ENCODE measurements at regions not wholly inside any gene's neighbourhood (a gene's known extent, or its start where the extent isn't known, plus 50 kb on each side); places are given as distances from the start of the nearest gene placed in this dataset.

DNA sequence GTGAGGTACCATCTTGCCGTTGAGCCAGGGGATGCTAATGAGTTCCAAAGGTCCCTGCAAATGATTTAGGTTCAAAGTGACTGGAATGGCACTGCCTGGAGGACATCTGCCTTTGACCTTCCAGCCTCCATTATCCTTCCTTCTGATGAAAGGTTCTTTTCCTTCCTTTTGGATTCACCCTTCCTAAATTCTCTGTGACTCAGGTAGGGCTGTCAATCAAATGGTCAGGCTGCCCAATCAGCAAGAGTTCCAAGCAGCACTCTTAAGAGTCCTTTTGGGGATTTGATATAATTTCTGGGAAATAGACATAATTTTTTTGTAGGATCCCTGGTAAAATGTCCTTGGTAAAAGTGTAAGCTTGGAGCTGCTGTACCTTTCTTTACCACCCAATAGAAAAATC is 58.8 kb upstream of the LMO4 start:
- intact Hi-C loops (cut with micrococcal nuclease): no loop called here
- BruUV-seq (replicated peaks): no TSS peak
- Mint-ChIP-seq H3K9me3 (ENCODE audit: unreplicated experiment) (no peaks in the 10 kb centered on the region), H3K4me3 (ENCODE audit: unreplicated experiment) (no peak overlapping the region), H3K27me3 (ENCODE audit: insufficient read depth, unreplicated experiment) (no peaks in the 10 kb centered on the region), H3K27ac (ENCODE audit: low read depth, unreplicated experiment) (no peak overlapping the region), H3K4me1 (ENCODE audit: insufficient read depth, unreplicated experiment) (no peaks in the 10 kb centered on the region), H3K36me3 (ENCODE audit: insufficient read depth, unreplicated experiment) (no peaks in the 10 kb centered on the region)
- no peak for TF ChIP-seq CTCF (IDR thresholded peaks at IDR 0.05; ENCODE audit: unreplicated experiment)
- no peak for DNase-seq (ENCODE audit: unreplicated experiment)
- CTCF ChIA-PET: no interaction called here
- POLR2A ChIA-PET: interaction anchor here (1.2 kb wide), 1 partner anchor 10 kb away, joined by 3 read pairs; no protein-coding TSS in a partner anchor

DNA sequence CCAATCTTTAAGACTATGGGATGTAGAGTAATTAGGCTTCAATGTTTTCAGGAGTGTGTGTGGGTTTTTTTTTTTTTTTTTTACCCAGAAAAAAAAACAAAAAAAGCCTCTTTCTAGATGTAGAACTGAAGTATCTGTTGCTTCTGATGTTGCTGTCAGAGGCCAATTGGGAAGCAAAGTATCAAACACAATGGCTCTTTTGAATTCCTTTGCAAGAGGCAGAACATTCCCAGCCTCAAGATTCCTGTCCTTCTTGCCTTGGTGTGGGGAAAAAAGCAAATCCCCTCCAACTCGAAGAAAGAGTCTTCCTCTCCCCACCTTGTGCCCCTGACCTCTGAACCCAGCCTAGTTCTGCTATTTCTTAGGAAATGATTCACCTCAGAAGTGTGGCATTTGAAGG is 55.4 kb upstream of the LMO4 start:
- ChIA-PET CTCF (no interaction called here), POLR2A (no interaction called here)
- Mint-ChIP-seq H3K4me3 (ENCODE audit: unreplicated experiment) (no peak overlapping the region), H3K27me3 (ENCODE audit: insufficient read depth, unreplicated experiment) (no peaks in the 10 kb centered on the region), H3K4me1 (ENCODE audit: insufficient read depth, unreplicated experiment) (no peaks in the 10 kb centered on the region), H3K9me3 (ENCODE audit: unreplicated experiment) (no peaks in the 10 kb centered on the region), H3K27ac (ENCODE audit: low read depth, unreplicated experiment) (no peak overlapping the region), H3K36me3 (ENCODE audit: insufficient read depth, unreplicated experiment) (no peaks in the 10 kb centered on the region)
- no TSS peak for BruUV-seq (replicated peaks)
- no peak for TF ChIP-seq CTCF (IDR thresholded peaks at IDR 0.05; ENCODE audit: unreplicated experiment)
- DNase-seq (ENCODE audit: unreplicated experiment): no peak
- intact Hi-C loops (cut with micrococcal nuclease): no loop called here

- Mint-ChIP-seq H3K27me3 (ENCODE audit: insufficient read depth, unreplicated experiment) (no peaks in the 10 kb centered on the region), H3K9me3 (ENCODE audit: unreplicated experiment) (no peaks in the 10 kb centered on the region), H3K36me3 (ENCODE audit: insufficient read depth, unreplicated experiment) (no peaks in the 10 kb centered on the region), H3K27ac (ENCODE audit: low read depth, unreplicated experiment) (no peak overlapping the region), H3K4me3 (ENCODE audit: unreplicated experiment) (no peak overlapping the region), H3K4me1 (ENCODE audit: insufficient read depth, unreplicated experiment) (no peaks in the 10 kb centered on the region)
- DNase-seq (ENCODE audit: unreplicated experiment): no peak
- intact Hi-C loops (cut with micrococcal nuclease): no loop called here
- CTCF ChIA-PET: interaction anchor here (1.1 kb wide), 1 partner anchor 18 kb away, joined by 4 read pairs; no protein-coding TSS in a partner anchor
- POLR2A ChIA-PET: no interaction called here
- TF ChIP-seq CTCF (IDR thresholded peaks at IDR 0.05; ENCODE audit: unreplicated experiment): no peak
- no TSS peak for BruUV-seq (replicated peaks)
These were observed 53.8 kb upstream of the LMO4 start for GRCh38 chr1:87274851-87275250.

DNA sequence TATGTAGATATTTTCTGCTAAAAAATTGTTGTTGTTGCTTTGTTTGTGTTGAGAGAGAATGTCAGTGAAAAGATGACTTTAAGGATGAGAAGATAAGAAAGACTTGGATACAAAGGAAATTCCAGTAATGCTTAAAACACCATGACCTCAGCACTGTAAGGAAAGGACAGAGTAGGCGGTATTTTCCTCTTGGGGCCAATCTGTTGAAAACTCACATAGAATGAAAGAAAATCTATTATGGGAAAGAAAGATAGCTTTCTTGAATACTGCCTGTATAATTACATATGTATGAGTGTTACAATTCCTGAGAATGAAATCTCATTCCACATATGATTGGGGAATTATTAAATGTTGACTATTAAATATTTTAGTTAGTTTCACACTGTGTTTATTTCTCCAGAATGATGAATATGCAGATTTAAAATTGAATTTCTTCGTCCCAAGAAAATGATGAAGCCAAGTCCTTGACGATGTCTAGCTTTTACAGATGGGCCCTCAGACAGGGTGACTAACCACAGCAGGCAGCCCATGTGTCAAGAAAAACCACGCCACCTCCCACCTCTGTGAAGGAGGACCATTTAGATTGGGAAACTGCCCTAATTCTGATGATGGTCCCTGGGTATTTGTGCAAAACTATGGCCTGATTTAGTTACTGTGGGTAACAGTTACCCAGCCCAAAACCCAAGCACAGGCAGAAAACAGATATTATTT is 49.7 kb upstream of the LMO4 start:
- no peaks in the 10 kb centered on the region for H3K36me3 Mint-ChIP-seq (ENCODE audit: insufficient read depth, unreplicated experiment)
- BruUV-seq (replicated peaks): no TSS peak
- no peaks in the 10 kb centered on the region for H3K27me3 Mint-ChIP-seq (ENCODE audit: insufficient read depth, unreplicated experiment)
- CTCF ChIA-PET: interaction anchor here (0.6 to 1.1 kb wide), 3 partner anchors 14 to 733 kb away, joined by 3 to 5 read pairs (median 4); no protein-coding TSS in a partner anchor
- POLR2A ChIA-PET: interaction anchor here (1.3 kb wide), 1 partner anchor 8 kb away, joined by 3 read pairs; no protein-coding TSS in a partner anchor
- no peak overlapping the region for H3K4me3 Mint-ChIP-seq (ENCODE audit: unreplicated experiment)
- no peaks in the 10 kb centered on the region for H3K9me3 Mint-ChIP-seq (ENCODE audit: unreplicated experiment)
- no peak overlapping the region for H3K27ac Mint-ChIP-seq (ENCODE audit: low read depth, unreplicated experiment)
- no peak for DNase-seq (ENCODE audit: unreplicated experiment)
- no peaks in the 10 kb centered on the region for H3K4me1 Mint-ChIP-seq (ENCODE audit: insufficient read depth, unreplicated experiment)
- no peak for TF ChIP-seq CTCF (IDR thresholded peaks at IDR 0.05; ENCODE audit: unreplicated experiment)
- intact Hi-C loops (cut with micrococcal nuclease): no loop called here
